Ectodermal cell (in vitro differentiated cells): ENCODE measurements at regions not wholly inside any gene's neighbourhood (a gene's known extent, or its start where the extent isn't known, plus 50 kb on each side); places are given as distances from the start of the nearest gene placed in this dataset.

Source experiments
- H3K27ac ChIP-seq: 2 replicates; pipeline ENCODE4 v1.7.0; 2013; ENCODE audit warnings: mild to moderate bottlenecking, low read depth, low read length; ENCODE audit not compliant: insufficient read depth, poor library complexity, severe bottlenecking
- H3K27me3 ChIP-seq: 2 replicates; pipeline ENCODE4 v1.7.0; 2013; ENCODE audit warnings: mild to moderate bottlenecking, low read length; ENCODE audit not compliant: insufficient read depth, control insufficient read depth, poor library complexity, severe bottlenecking
- H3K36me3 ChIP-seq: one replicate; pipeline ENCODE4 v1.7.0; 2013; ENCODE audit warnings: low read length; ENCODE audit not compliant: control insufficient read depth, insufficient read depth
- H3K4me1 ChIP-seq: one replicate; pipeline ENCODE4 v1.7.0; 2013; ENCODE audit warnings: low read length; ENCODE audit not compliant: control insufficient read depth, insufficient read depth
- H3K4me3 ChIP-seq: 2 replicates; pipeline ENCODE4 v1.7.0; 2013; ENCODE audit warnings: low read depth, low read length, control low read depth; ENCODE audit not compliant: insufficient read depth
- H3K9me3 ChIP-seq: 2 replicates; pipeline ENCODE4 v1.7.0; 2013; ENCODE audit warnings: mild to moderate bottlenecking, low read length, moderate library complexity; ENCODE audit not compliant: control insufficient read depth
- WGBS, 2 experiments: methylation state at CpG; one replicate each; pipeline ENCODE4 v1.1.7; 2013; ENCODE audit warnings: missing lambda C conversion rate in 2 of 2; 5-methylcytosine and 5-hydroxymethylcytosine counted together

- H3K4me3 ChIP-seq: no peak overlapping the region
- no peak overlapping the region for H3K27ac ChIP-seq
- no peaks in the 10 kb centered on the region for H3K27me3 ChIP-seq
- no peaks in the 10 kb centered on the region for H3K4me1 ChIP-seq
- H3K36me3 ChIP-seq: no peaks in the 10 kb centered on the region
- no peaks in the 10 kb centered on the region for H3K9me3 ChIP-seq
- 90 to 92% methylated on average over 1 of the region's 1 CpG for WGBS, 2 experiments
These were observed 58.3 kb downstream of the CXCL12 start for GRCh38 chr10:44326474-44327030.

DNA sequence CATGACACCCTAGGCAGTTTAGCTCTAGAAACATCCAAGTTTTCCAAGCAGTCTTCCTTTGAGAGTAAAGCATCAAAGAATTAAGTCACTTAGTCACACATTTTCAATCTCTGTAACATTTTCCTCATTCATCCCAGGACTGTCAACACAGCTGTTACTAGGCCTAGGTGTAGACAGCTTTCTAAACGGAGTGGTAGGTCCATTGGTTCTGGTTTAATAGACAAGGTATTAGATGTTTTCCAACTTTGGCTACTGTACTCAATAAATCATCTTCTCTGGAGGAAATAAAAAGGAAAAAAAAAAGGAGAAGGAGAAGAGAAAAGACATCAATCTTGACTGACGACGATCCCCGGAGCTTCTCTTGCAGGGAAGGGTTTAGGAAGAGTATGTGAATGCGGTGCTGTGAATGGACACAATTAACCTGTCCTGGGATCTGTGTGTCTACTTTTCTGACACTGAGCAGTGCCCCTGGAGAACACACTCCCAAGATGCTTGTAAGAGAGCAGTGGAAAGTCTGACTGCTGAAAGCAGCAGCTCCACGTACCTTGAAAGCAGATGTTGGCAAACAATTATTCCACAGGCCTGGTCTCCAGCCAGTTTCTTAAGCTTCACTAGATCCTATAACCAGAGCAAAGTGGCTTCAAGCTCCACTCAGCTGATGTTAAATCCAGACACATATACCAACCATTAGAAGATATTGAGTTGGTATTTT is 59.1 kb downstream of the CXCL12 start:
- H3K4me1 ChIP-seq: no peaks in the 10 kb centered on the region
- no peaks in the 10 kb centered on the region for H3K9me3 ChIP-seq
- H3K27me3 ChIP-seq: no peaks in the 10 kb centered on the region
- no peak overlapping the region for H3K4me3 ChIP-seq
- H3K36me3 ChIP-seq: no peaks in the 10 kb centered on the region
- H3K27ac ChIP-seq: no peak overlapping the region
- 82 to 85% methylated on average over 5 to 6 of the region's 6 CpGs for WGBS, 2 experiments

GRCh38 chr10:44325157-44325556 is 59.7 kb downstream of the CXCL12 start:
- no peaks in the 10 kb centered on the region for H3K4me1 ChIP-seq
- no peak overlapping the region for H3K4me3 ChIP-seq
- no peaks in the 10 kb centered on the region for H3K27me3 ChIP-seq
- WGBS, 2 experiments: 90 to 95% methylated on average over 3 of the region's 3 CpGs
- no peak overlapping the region for H3K27ac ChIP-seq
- no peaks in the 10 kb centered on the region for H3K36me3 ChIP-seq
- no peaks in the 10 kb centered on the region for H3K9me3 ChIP-seq

DNA sequence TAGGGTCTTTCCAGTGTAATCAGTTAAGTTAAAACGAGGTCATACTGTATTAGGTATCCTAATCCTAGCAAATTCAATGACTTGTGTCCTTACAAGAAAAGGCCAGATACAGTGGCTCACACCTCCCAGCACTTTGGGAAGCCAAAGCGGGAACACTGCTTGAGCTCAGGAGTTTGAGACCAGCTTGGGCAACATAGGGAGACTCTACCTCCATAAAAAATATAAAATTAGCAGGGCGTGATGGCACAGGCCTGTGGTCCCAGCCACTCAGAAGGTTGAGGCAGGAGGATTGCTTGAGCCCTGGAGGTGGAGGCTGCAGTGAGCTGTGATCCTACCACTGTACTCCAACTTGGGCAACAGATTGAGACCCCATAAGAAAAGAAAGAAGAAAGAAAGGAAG is 61.1 kb downstream of the CXCL12 start:
- Histone ChIP-seq H3K27ac (no peak overlapping the region), H3K27me3 (no peaks in the 10 kb centered on the region), H3K9me3 (no peaks in the 10 kb centered on the region), H3K4me3 (no peak overlapping the region), H3K36me3 (no peaks in the 10 kb centered on the region), H3K4me1 (no peaks in the 10 kb centered on the region)
- WGBS, 2 experiments: 87 to 93% methylated on average over 3 of the region's 3 CpGs

DNA sequence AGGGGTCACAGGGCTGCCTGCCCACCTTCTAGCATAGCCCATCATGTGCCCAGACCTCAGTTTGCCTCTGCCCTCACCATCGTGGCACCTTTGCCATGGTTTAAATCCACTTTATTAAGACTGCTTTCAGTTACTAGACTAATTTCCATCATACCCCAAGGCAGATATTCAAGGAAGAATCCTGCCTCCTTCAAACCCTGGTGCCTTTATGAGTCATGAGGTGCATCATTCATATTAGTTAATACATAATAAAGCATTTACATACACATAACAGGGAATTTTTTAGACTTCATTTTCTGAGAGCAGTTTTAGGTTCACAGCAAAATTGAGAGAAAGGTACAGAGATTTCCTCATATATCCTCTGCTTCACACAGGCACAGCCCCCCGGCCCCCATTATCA is 62.8 kb downstream of the CXCL12 start:
- Histone ChIP-seq H3K4me3 (no peak overlapping the region), H3K27me3 (no peaks in the 10 kb centered on the region), H3K4me1 (no peaks in the 10 kb centered on the region), H3K36me3 (no peaks in the 10 kb centered on the region), H3K9me3 (no peaks in the 10 kb centered on the region), H3K27ac (no peak overlapping the region)
- 91 to 92% methylated on average over 2 of the region's 2 CpGs for WGBS, 2 experiments

- Histone ChIP-seq H3K4me3 (no peak overlapping the region), H3K4me1 (no peaks in the 10 kb centered on the region), H3K36me3 (no peaks in the 10 kb centered on the region), H3K9me3 (no peaks in the 10 kb centered on the region), H3K27me3 (no peaks in the 10 kb centered on the region), H3K27ac (no peak overlapping the region)
- whole genome bisulfite sequencing, 2 experiments: 87% methylated on average over 3 of the region's 3 CpGs; no CpG with 5 or more reads in 1 of the 2 experiments
These were observed 64.1 kb downstream of the CXCL12 start for GRCh38 chr10:44320756-44321155.

DNA sequence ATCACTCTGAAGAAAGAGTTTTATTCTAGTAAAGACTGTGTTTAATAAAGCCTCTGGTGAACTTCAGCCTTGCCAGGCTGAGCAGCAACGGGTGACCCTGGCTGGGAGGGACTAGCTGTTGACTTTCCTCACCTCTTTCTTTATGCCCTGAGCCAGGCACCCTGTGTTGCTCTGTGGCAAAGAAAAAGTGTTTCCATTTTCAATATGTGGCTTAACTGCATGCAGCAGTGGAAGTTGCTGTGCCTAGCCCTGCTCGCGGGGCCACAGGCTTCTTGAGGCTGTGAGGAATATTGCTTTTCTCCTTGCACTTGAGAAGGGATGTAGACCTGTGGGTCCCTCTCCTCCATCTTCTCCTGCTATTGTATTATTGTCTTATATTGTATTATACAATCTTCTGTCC is 67.0 kb downstream of the CXCL12 start:
- no peaks in the 10 kb centered on the region for H3K9me3 ChIP-seq
- H3K27me3 ChIP-seq: no peaks in the 10 kb centered on the region
- H3K36me3 ChIP-seq: no peaks in the 10 kb centered on the region
- no peak overlapping the region for H3K27ac ChIP-seq
- no peak overlapping the region for H3K4me3 ChIP-seq
- H3K4me1 ChIP-seq: no peaks in the 10 kb centered on the region
- 88 to 94% methylated on average over 3 of the region's 3 CpGs for WGBS, 2 experiments

DNA sequence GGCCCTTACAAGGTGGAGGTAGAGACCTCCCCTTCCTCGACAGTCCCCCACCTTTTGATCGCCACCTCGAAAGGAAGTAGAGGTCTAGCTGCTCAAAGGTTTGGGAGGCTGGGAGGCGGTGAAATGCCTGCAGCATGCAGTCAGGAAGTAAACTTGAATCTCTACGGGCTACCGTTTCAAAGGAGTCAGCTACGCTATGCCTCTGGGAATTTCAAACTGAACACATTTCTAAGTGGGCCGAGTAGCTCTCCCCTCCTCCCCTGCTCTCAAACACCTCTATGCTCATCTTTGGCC is 68.0 kb downstream of the CXCL12 start:
- no peak overlapping the region for H3K27ac ChIP-seq
- 91 to 94% methylated on average over 8 of the region's 8 CpGs for WGBS, 2 experiments
- no peak overlapping the region for H3K4me3 ChIP-seq
- no peaks in the 10 kb centered on the region for H3K9me3 ChIP-seq
- H3K36me3 ChIP-seq: no peaks in the 10 kb centered on the region
- no peaks in the 10 kb centered on the region for H3K4me1 ChIP-seq
- peaks cover 4% of the 10 kb centered on the region for H3K27me3 ChIP-seq

- Histone ChIP-seq H3K9me3 (no peaks in the 10 kb centered on the region), H3K36me3 (no peaks in the 10 kb centered on the region), H3K4me3 (no peak overlapping the region), H3K27ac (no peak overlapping the region), H3K4me1 (no peaks in the 10 kb centered on the region), H3K27me3 (peaks cover 9% of the 10 kb centered on the region)
- WGBS, 2 experiments: 87 to 88% methylated on average over 8 of the region's 8 CpGs
These were observed 68.5 kb downstream of the CXCL12 start for GRCh38 chr10:44316187-44316921.

DNA sequence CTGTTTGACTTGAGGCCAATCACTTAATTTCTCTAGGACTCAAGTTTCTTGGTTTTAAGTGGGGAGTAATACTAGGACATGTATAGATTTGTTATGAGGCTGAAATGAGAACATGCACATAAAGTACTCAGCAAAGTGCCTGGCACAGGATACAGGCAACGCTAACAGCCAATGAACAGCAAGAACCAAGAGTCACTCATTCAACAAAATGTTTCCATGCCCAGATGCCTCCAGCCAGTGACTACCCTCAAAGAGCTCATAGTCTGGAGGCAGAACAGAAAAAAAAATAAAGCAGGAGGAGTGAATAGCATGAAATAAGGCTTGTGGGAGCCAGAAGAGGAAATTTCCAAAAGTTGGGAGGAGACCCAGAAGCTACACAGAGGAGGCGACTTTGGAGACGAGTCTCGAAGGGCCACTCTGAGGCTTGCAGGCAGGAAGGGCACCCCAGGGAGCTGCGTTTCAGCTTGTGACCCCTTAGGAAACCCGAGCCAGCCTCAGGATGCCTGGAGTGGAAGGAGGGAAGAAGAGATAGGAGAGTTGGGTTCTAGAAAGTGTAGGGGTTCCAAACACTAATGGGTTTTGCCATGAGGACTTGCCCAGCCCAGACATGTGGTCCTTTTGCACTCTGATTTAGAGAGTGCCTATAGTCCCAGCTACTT is 70.0 kb downstream of the CXCL12 start:
- Histone ChIP-seq H3K4me1 (no peaks in the 10 kb centered on the region), H3K9me3 (no peaks in the 10 kb centered on the region), H3K27me3 (peaks cover 21% of the 10 kb centered on the region), H3K4me3 (no peak overlapping the region), H3K27ac (no peak overlapping the region), H3K36me3 (no peaks in the 10 kb centered on the region)
- WGBS, 2 experiments: 85 to 86% methylated on average over 6 of the region's 6 CpGs
